Stimulated activated memory B cell treated with anti-CD40 and anti-IgM and Interleukin-4, amounts not matched to agents 10 μg/mL and 1 μg/mL and 100 μg/mL, for 72 hours (primary cell): ENCODE measurements at regions not wholly inside any gene's neighbourhood (a gene's known extent, or its start where the extent isn't known, plus 50 kb on each side); places are given as distances from the start of the nearest gene placed in this dataset.
"Not testable (repeated sequence)": the region's sequence is repeated elsewhere in the genome, so short reads cannot be mapped to it uniquely, and the experiment has no call there.

Experiments used
- ATAC-seq: fragments of 150-1000 bp; cut with Tn5 transposase; 2 replicates; pipeline ENCODE4 v1.10.0; 2021
- H3K27ac Mint-ChIP-seq: one replicate; pipeline ENCODE4 v1.8.0; 2022; ENCODE audit warnings: mild to moderate bottlenecking, mixed read lengths
- H3K27me3 Mint-ChIP-seq: one replicate; pipeline ENCODE4 v1.8.0; 2022; ENCODE audit warnings: mixed read lengths
- H3K36me3 Mint-ChIP-seq: one replicate; pipeline ENCODE4 v1.8.0; 2022; ENCODE audit warnings: mixed read lengths
- H3K4me1 Mint-ChIP-seq: one replicate; pipeline ENCODE4 v1.8.0; 2022; ENCODE audit warnings: mixed read lengths
- H3K4me3 Mint-ChIP-seq: one replicate; pipeline ENCODE4 v1.8.0; 2022; ENCODE audit warnings: mild to moderate bottlenecking, moderate library complexity, mixed read lengths
- H3K9me3 Mint-ChIP-seq: one replicate; pipeline ENCODE4 v1.8.0; 2022; ENCODE audit warnings: mixed read lengths

- ATAC-seq, result no peak
- no peaks in the 10 kb centered on the region for H3K36me3 Mint-ChIP-seq
- H3K9me3 Mint-ChIP-seq, result peaks cover 8% of the 10 kb centered on the region
- no peaks in the 10 kb centered on the region for H3K4me1 Mint-ChIP-seq
- H3K27ac Mint-ChIP-seq, result no peak overlapping the region
- no peak overlapping the region for H3K4me3 Mint-ChIP-seq
- H3K27me3 Mint-ChIP-seq, result no peaks in the 10 kb centered on the region
Observed at GRCh38 chr3:110479731-110480130, 591.9 kb upstream of the NECTIN3 start.

GRCh38 chr3:110485389-110485788 lies 586.2 kb upstream of the NECTIN3 start:
- Mint-ChIP-seq H3K4me1 (no peaks in the 10 kb centered on the region), H3K4me3 (no peak overlapping the region), H3K27ac (no peak overlapping the region), H3K36me3 (no peaks in the 10 kb centered on the region), H3K27me3 (no peaks in the 10 kb centered on the region), H3K9me3 (peaks cover 18% of the 10 kb centered on the region)
- no peak for ATAC-seq

- peaks cover 19% of the 10 kb centered on the region for H3K9me3 Mint-ChIP-seq
- no peaks in the 10 kb centered on the region for H3K36me3 Mint-ChIP-seq
- H3K4me1 Mint-ChIP-seq, result no peaks in the 10 kb centered on the region
- no peak overlapping the region for H3K4me3 Mint-ChIP-seq
- H3K27me3 Mint-ChIP-seq, result no peaks in the 10 kb centered on the region
- ATAC-seq, result no peak
- no peak overlapping the region for H3K27ac Mint-ChIP-seq
Observed at GRCh38 chr3:110487840-110488239, 583.8 kb upstream of the NECTIN3 start.

- Mint-ChIP-seq H3K36me3 (no peaks in the 10 kb centered on the region), H3K27ac (no peak overlapping the region), H3K4me3 (no peak overlapping the region), H3K9me3 (peaks cover 11% of the 10 kb centered on the region), H3K4me1 (no peaks in the 10 kb centered on the region), H3K27me3 (no peaks in the 10 kb centered on the region)
- ATAC-seq, result no peak
Observed at GRCh38 chr3:110491413-110491812, 580.2 kb upstream of the NECTIN3 start.

GRCh38 chr3:110492876-110493275 lies 578.7 kb upstream of the NECTIN3 start:
- no peak for ATAC-seq
- H3K4me1 Mint-ChIP-seq, result no peaks in the 10 kb centered on the region
- H3K4me3 Mint-ChIP-seq, result no peak overlapping the region
- H3K36me3 Mint-ChIP-seq, result no peaks in the 10 kb centered on the region
- no peaks in the 10 kb centered on the region for H3K27me3 Mint-ChIP-seq
- H3K27ac Mint-ChIP-seq, result no peak overlapping the region
- H3K9me3 Mint-ChIP-seq, result peaks cover 7% of the 10 kb centered on the region

- Mint-ChIP-seq H3K36me3 (no peaks in the 10 kb centered on the region), H3K27me3 (no peaks in the 10 kb centered on the region), H3K27ac (no peak overlapping the region)
Observed at GRCh38 chr3:110493438-110494092, 578.1 kb upstream of the NECTIN3 start.

GRCh38 chr3:110494093-110494490 lies 577.5 kb upstream of the NECTIN3 start:
- Mint-ChIP-seq H3K4me3 (no peak overlapping the region), H3K36me3 (no peaks in the 10 kb centered on the region), H3K4me1 (no peaks in the 10 kb centered on the region), H3K27ac (no peak overlapping the region), H3K9me3 (peaks cover 6% of the 10 kb centered on the region), H3K27me3 (no peaks in the 10 kb centered on the region)
- no peak for ATAC-seq

More at GRCh38 chr3:110493438-110494092, 578.1 kb upstream of the NECTIN3 start:
- no peak for ATAC-seq
- Mint-ChIP-seq H3K4me3 (no peak overlapping the region), H3K4me1 (no peaks in the 10 kb centered on the region), H3K9me3 (peaks cover 6% of the 10 kb centered on the region)

- no peak overlapping the region for H3K4me3 Mint-ChIP-seq
- H3K4me1 Mint-ChIP-seq, result no peaks in the 10 kb centered on the region
- ATAC-seq, result no peak
- H3K27ac Mint-ChIP-seq, result no peak overlapping the region
- H3K9me3 Mint-ChIP-seq, result peaks cover 6% of the 10 kb centered on the region
- no peaks in the 10 kb centered on the region for H3K36me3 Mint-ChIP-seq
- no peaks in the 10 kb centered on the region for H3K27me3 Mint-ChIP-seq
Observed at GRCh38 chr3:110494728-110495127, 576.9 kb upstream of the NECTIN3 start.

- Mint-ChIP-seq H3K27ac (no peak overlapping the region), H3K4me3 (no peak overlapping the region), H3K36me3 (no peaks in the 10 kb centered on the region), H3K4me1 (no peaks in the 10 kb centered on the region), H3K27me3 (no peaks in the 10 kb centered on the region), H3K9me3 (peaks cover 6% of the 10 kb centered on the region)
- ATAC-seq, result no peak
Observed at GRCh38 chr3:110495201-110495927, 576.3 kb upstream of the NECTIN3 start.

- Mint-ChIP-seq H3K27me3 (no peaks in the 10 kb centered on the region), H3K36me3 (no peaks in the 10 kb centered on the region), H3K27ac (no peak overlapping the region), H3K9me3 (peaks cover 13% of the 10 kb centered on the region), H3K4me3 (no peak overlapping the region), H3K4me1 (no peaks in the 10 kb centered on the region)
- no peak for ATAC-seq
Observed at GRCh38 chr3:110504401-110504800, 567.2 kb upstream of the NECTIN3 start.

GRCh38 chr3:110504901-110505300 lies 566.7 kb upstream of the NECTIN3 start:
- Mint-ChIP-seq H3K9me3 (peaks cover 17% of the 10 kb centered on the region), H3K4me3 (no peak overlapping the region), H3K27ac (no peak overlapping the region), H3K27me3 (no peaks in the 10 kb centered on the region), H3K4me1 (no peaks in the 10 kb centered on the region), H3K36me3 (no peaks in the 10 kb centered on the region)
- no peak for ATAC-seq

- no peaks in the 10 kb centered on the region for H3K36me3 Mint-ChIP-seq
- no peaks in the 10 kb centered on the region for H3K27me3 Mint-ChIP-seq
- no peak overlapping the region for H3K27ac Mint-ChIP-seq
- ATAC-seq, result no peak
- H3K4me1 Mint-ChIP-seq, result no peaks in the 10 kb centered on the region
- H3K4me3 Mint-ChIP-seq, result no peak overlapping the region
- H3K9me3 Mint-ChIP-seq, result peaks cover 14% of the 10 kb centered on the region
Observed at GRCh38 chr3:110506890-110507289, 564.7 kb upstream of the NECTIN3 start.

- not testable (repeated sequence) for H3K4me1 Mint-ChIP-seq, H3K36me3 Mint-ChIP-seq, H3K4me3 Mint-ChIP-seq, ATAC-seq, H3K27me3 Mint-ChIP-seq, H3K27ac Mint-ChIP-seq
- H3K9me3 Mint-ChIP-seq, result peaks cover 14% of the 10 kb centered on the region
Observed at GRCh38 chr3:110507570-110507969, 564.0 kb upstream of the NECTIN3 start.

- H3K4me1 Mint-ChIP-seq, result no peaks in the 10 kb centered on the region
- no peak for ATAC-seq
- H3K36me3 Mint-ChIP-seq, result no peaks in the 10 kb centered on the region
- no peak overlapping the region for H3K4me3 Mint-ChIP-seq
- H3K27me3 Mint-ChIP-seq, result no peaks in the 10 kb centered on the region
- no peak overlapping the region for H3K27ac Mint-ChIP-seq
- H3K9me3 Mint-ChIP-seq, result peaks cover 10% of the 10 kb centered on the region
Observed at GRCh38 chr3:110512961-110513360, 558.7 kb upstream of the NECTIN3 start.

- Mint-ChIP-seq H3K27ac (no peak overlapping the region), H3K27me3 (no peaks in the 10 kb centered on the region)
- ATAC-seq, result no peak
Observed at GRCh38 chr3:110518031-110518430, 553.6 kb upstream of the NECTIN3 start.

GRCh38 chr3:110519071-110519470 lies 552.5 kb upstream of the NECTIN3 start:
- H3K9me3 Mint-ChIP-seq, result peaks cover 4% of the 10 kb centered on the region
- ATAC-seq, result no peak
- H3K4me3 Mint-ChIP-seq, result no peak overlapping the region
- H3K36me3 Mint-ChIP-seq, result no peaks in the 10 kb centered on the region
- no peak overlapping the region for H3K27ac Mint-ChIP-seq
- no peaks in the 10 kb centered on the region for H3K27me3 Mint-ChIP-seq
- H3K4me1 Mint-ChIP-seq, result no peaks in the 10 kb centered on the region

More at GRCh38 chr3:110518031-110518430, 553.6 kb upstream of the NECTIN3 start:
- peaks cover 4% of the 10 kb centered on the region for H3K9me3 Mint-ChIP-seq
- no peak overlapping the region for H3K4me3 Mint-ChIP-seq
- H3K36me3 Mint-ChIP-seq, result no peaks in the 10 kb centered on the region
- no peaks in the 10 kb centered on the region for H3K4me1 Mint-ChIP-seq
